SK-N-SH (cell line): ENCODE measurements at regions not wholly inside any gene's neighbourhood (a gene's known extent, or its start where the extent isn't known, plus 50 kb on each side); places are given as distances from the start of the nearest gene placed in this dataset.

ENCODE experiments used
- CHD2 ChIP-seq: fragments of 150-350 bp; IDR thresholded peaks from 2 replicates; pipeline ENCODE4 v1.6.1; 2018; ENCODE audit warnings: low read length; ENCODE audit not compliant: partially characterized antibody
- CTCF ChIP-seq: fragments of 200-600 bp; sonication (generic); IDR thresholded peaks from 2 replicates; pipeline ENCODE4 v1.6.1; 2017; ENCODE audit warnings: antibody characterized with exemption, mild to moderate bottlenecking, moderate library complexity
- ELF1 ChIP-seq: IDR thresholded peaks from 2 replicates; pipeline ENCODE4 v1.4.0; 2012
- EZH2phosphoT487 ChIP-seq: fragments of 200-600 bp; sonication (generic); IDR thresholded peaks from 2 replicates; pipeline ENCODE4 v1.6.1; 2017; ENCODE audit warnings: low read depth, mixed run types, mild to moderate bottlenecking, antibody characterized with exemption, moderate library complexity, borderline replicate concordance
- FOSL2 ChIP-seq: IDR thresholded peaks from 2 replicates; pipeline ENCODE4 v1.4.0; 2012; ENCODE audit warnings: low read depth, mild to moderate bottlenecking, moderate library complexity, borderline replicate concordance
- GABPA ChIP-seq: IDR thresholded peaks from 2 replicates; pipeline ENCODE4 v1.4.0; 2012; ENCODE audit warnings: low read depth, mild to moderate bottlenecking
- MEF2A ChIP-seq: IDR thresholded peaks from 2 replicates; pipeline ENCODE4 v1.4.0; 2012; ENCODE audit warnings: low read depth, borderline replicate concordance
- MXI1 ChIP-seq: IDR thresholded peaks from 2 replicates; pipeline ENCODE4 v1.6.1; 2012; ENCODE audit warnings: mild to moderate bottlenecking, low read depth, low read length, improper control_type of control experiment
- POLR2AphosphoS5 ChIP-seq: IDR thresholded peaks from 2 replicates; pipeline ENCODE4 v1.6.1; 2012; ENCODE audit warnings: low read depth, low read length
- RFX5 ChIP-seq: IDR thresholded peaks from 2 replicates; pipeline ENCODE4 v1.6.1; 2012; ENCODE audit warnings: mild to moderate bottlenecking, improper control_type of control experiment, low read length
- RXRA ChIP-seq: IDR thresholded peaks from 2 replicates; pipeline ENCODE4 v1.4.0; 2012; ENCODE audit warnings: low read depth, mild to moderate bottlenecking, borderline replicate concordance
- USF1 ChIP-seq: IDR thresholded peaks from 2 replicates; pipeline ENCODE4 v1.4.0; 2012; ENCODE audit warnings: low read depth, borderline replicate concordance
- USF2 ChIP-seq: fragments of 150-350 bp; IDR thresholded peaks from 2 replicates; pipeline ENCODE4 v1.6.1; 2017; ENCODE audit warnings: antibody characterized with exemption, low read length, low read depth, borderline replicate concordance
- ZBTB33 ChIP-seq: IDR thresholded peaks from 2 replicates; pipeline ENCODE4 v1.4.0; 2012; ENCODE audit warnings: low read depth, borderline replicate concordance

- TF ChIP-seq GABPA (no peak), MXI1 (no peak), RFX5 (no peak), CTCF (no peak), USF1 (no peak), POLR2AphosphoS5 (no peak), FOSL2 (no peak), EZH2phosphoT487 (no peak), MEF2A (no peak), CHD2 (no peak), ELF1 (no peak), RXRA (no peak), ZBTB33 (no peak), USF2 (no peak)
Measured at GRCh38 chr3:99388780-99389179, 249.6 kb upstream of the COL8A1 start.
